HG02678 (cell line): ENCODE measurements at regions not wholly inside any gene's neighbourhood (a gene's known extent, or its start where the extent isn't known, plus 50 kb on each side); places are given as distances from the start of the nearest gene placed in this dataset.

ENCODE experiments used
- ATAC-seq: cut with Tn5 transposase; IDR thresholded peaks from one replicate; pipeline ENCODE4 v1.9.1; 2021; ENCODE audit warnings: mild to moderate bottlenecking, moderate library complexity; ENCODE audit not compliant: unreplicated experiment

GRCh38 chr4:184529283-184529682 is 54.9 kb upstream of the IRF2 start:
- ATAC-seq, result no peak

- no peak for ATAC-seq
Measured at GRCh38 chr4:184528713-184529112, 54.4 kb upstream of the IRF2 start.

GRCh38 chr4:184528051-184528450 is 53.7 kb upstream of the IRF2 start:
- no peak for ATAC-seq

GRCh38 chr4:184526228-184526627 is 51.9 kb upstream of the IRF2 start:
- ATAC-seq, result no peak
